Colonic mucosa (tissue), 4 donors: ENCODE measurements at regions not wholly inside any gene's neighbourhood (a gene's known extent, or its start where the extent isn't known, plus 50 kb on each side); places are given as distances from the start of the nearest gene placed in this dataset.
A peak's percentile ranks its signal among the peaks of the same experiment; 100 is the strongest.

ENCODE experiments used
- DNase-seq: peaks from one replicate; pipeline ENCODE4 v3.0.0-alpha.2; 2020
- H3K27ac ChIP-seq: fragments of 200-600 bp; one replicate; pipeline ENCODE4 v1.8.0; 2021
- H3K27me3 ChIP-seq: fragments of 200-600 bp; one replicate; pipeline ENCODE4 v1.8.0; 2021
- H3K36me3 ChIP-seq: fragments of 200-600 bp; one replicate; pipeline ENCODE4 v1.8.0; 2021
- H3K4me1 ChIP-seq: fragments of 200-600 bp; one replicate; pipeline ENCODE4 v1.8.0; 2021; ENCODE audit warnings: mild to moderate bottlenecking
- H3K4me3 ChIP-seq: fragments of 200-600 bp; one replicate; pipeline ENCODE4 v1.8.0; 2021
- H3K9ac ChIP-seq, 2 donors: one replicate each; pipeline ENCODE4 v1.7.0; 2013; ENCODE audit warnings: control low read depth in 2 of 2, low read depth in 2 of 2, low read length in 2 of 2
- H3K9me3 ChIP-seq: fragments of 200-600 bp; one replicate; pipeline ENCODE4 v1.8.0; 2021
- intact Hi-C: fragments of 100-400 bp; cut with DNase I; formaldehyde crosslinking; loops from one replicate; pipeline ENCODE4 v1.14.1; 2022
- TF ChIP-seq, protein P1 (sequence below): fragments of 200-600 bp; IDR thresholded peaks from one replicate; pipeline ENCODE4 v1.8.0; 2022; ENCODE audit warnings: antibody characterized with exemption, mild to moderate bottlenecking
- donor health status: healthy.
- donor health status: DM: no; HTN: no; CAD: no.
- donor health status: DM: no; HTN: no; CAD: no.

DNA sequence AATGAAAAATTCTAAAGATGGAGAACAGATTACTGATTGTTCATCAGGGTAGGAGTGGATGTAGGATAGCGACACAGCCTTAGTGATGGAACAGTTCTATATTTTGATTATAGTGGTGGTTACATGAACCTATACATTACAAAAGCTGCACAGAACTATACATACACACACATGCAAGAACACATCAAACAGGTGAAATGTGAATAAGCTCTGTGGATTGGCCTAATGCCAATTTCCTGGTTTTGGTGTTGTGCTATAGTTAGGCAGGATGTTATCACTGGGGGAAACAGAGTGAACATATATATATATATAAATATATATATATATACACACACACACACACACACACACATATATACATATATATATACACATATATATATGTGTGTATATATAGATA is 76.4 kb upstream of the PIK3CG start:
- H3K27me3 ChIP-seq = no peaks in the 10 kb centered on the region
- no peaks in the 10 kb centered on the region for H3K36me3 ChIP-seq
- H3K9ac ChIP-seq = no peak overlapping the region
- H3K4me1 ChIP-seq = no peaks in the 10 kb centered on the region
- DNase-seq = no peak
- H3K4me3 ChIP-seq = no peak overlapping the region
- intact Hi-C loops = no loop called here
- no peaks in the 10 kb centered on the region for H3K9me3 ChIP-seq
- no peak overlapping the region for H3K27ac ChIP-seq
- TF ChIP-seq, protein P1, sequence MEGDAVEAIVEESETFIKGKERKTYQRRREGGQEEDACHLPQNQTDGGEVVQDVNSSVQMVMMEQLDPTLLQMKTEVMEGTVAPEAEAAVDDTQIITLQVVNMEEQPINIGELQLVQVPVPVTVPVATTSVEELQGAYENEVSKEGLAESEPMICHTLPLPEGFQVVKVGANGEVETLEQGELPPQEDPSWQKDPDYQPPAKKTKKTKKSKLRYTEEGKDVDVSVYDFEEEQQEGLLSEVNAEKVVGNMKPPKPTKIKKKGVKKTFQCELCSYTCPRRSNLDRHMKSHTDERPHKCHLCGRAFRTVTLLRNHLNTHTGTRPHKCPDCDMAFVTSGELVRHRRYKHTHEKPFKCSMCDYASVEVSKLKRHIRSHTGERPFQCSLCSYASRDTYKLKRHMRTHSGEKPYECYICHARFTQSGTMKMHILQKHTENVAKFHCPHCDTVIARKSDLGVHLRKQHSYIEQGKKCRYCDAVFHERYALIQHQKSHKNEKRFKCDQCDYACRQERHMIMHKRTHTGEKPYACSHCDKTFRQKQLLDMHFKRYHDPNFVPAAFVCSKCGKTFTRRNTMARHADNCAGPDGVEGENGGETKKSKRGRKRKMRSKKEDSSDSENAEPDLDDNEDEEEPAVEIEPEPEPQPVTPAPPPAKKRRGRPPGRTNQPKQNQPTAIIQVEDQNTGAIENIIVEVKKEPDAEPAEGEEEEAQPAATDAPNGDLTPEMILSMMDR = no peak

DNA sequence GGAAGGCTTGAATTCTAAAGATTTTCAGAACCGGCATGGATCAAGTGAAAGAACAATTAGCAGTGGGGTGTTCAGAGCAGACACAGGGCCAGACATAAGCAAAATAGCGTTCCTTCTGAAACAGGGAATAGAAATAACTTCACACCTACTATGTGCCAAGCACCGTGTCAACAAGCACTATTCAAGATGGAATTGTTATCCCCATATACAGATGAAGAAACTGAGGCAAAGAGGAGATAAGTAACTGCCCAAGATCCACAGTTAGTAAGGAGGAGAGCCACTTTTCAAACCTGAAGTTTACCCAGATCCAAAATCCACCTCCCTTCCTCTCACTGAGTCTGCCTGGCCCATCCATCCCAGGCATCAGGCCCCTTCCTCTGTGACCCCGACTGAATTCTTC is 73.6 kb upstream of the PIK3CG start:
- intact Hi-C loops = no loop called here
- no peak overlapping the region for H3K4me3 ChIP-seq
- no peak for DNase-seq
- H3K27ac ChIP-seq = no peak overlapping the region
- TF ChIP-seq, protein P1 = no peak
- H3K9ac ChIP-seq = no peak overlapping the region
- H3K36me3 ChIP-seq = no peaks in the 10 kb centered on the region
- H3K9me3 ChIP-seq = no peaks in the 10 kb centered on the region
- no peaks in the 10 kb centered on the region for H3K27me3 ChIP-seq
- no peaks in the 10 kb centered on the region for H3K4me1 ChIP-seq

DNA sequence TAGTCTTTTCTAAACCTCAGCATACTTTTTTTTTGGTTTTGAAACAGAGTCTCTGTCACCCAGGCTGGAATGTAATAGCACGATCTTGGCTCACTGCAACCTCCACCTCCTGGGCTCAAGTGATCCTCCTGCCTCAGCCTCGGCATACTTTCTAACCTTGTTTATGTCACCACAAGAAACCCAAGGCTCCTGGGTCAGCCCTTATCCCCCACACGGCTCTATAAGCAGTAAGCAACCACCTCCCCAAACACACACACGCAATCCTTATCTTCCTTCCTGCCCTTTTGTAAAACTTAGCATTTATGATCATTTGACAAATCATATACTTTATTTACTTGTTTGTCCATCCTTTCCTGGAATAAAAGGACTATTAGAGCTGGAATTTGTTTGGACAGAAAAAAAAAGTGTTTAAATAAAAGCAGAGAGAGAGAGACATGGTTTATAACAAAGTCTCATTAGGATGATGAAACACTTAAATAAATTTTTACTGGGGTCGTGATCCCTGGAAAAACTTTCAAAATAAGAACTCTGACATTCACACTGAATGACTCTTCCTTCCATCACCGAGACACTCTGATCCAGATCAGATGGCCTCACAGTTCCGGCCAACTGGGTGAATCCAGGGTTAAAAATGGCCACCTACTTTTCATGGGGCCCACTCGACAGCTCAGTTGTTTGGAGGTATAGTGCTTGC is 72.7 kb upstream of the PIK3CG start:
- Histone ChIP-seq H3K27ac (no peak overlapping the region), H3K4me3 (no peak overlapping the region), H3K36me3 (no peaks in the 10 kb centered on the region), H3K9ac (no peak overlapping the region), H3K27me3 (no peaks in the 10 kb centered on the region), H3K4me1 (no peaks in the 10 kb centered on the region), H3K9me3 (no peaks in the 10 kb centered on the region)
- DNase-seq = no peak
- TF ChIP-seq, protein P1 = no peak
- intact Hi-C loops = loop anchor here (2.0 kb wide), 1 partner anchor 356 kb away; no protein-coding TSS in a partner anchor

DNA sequence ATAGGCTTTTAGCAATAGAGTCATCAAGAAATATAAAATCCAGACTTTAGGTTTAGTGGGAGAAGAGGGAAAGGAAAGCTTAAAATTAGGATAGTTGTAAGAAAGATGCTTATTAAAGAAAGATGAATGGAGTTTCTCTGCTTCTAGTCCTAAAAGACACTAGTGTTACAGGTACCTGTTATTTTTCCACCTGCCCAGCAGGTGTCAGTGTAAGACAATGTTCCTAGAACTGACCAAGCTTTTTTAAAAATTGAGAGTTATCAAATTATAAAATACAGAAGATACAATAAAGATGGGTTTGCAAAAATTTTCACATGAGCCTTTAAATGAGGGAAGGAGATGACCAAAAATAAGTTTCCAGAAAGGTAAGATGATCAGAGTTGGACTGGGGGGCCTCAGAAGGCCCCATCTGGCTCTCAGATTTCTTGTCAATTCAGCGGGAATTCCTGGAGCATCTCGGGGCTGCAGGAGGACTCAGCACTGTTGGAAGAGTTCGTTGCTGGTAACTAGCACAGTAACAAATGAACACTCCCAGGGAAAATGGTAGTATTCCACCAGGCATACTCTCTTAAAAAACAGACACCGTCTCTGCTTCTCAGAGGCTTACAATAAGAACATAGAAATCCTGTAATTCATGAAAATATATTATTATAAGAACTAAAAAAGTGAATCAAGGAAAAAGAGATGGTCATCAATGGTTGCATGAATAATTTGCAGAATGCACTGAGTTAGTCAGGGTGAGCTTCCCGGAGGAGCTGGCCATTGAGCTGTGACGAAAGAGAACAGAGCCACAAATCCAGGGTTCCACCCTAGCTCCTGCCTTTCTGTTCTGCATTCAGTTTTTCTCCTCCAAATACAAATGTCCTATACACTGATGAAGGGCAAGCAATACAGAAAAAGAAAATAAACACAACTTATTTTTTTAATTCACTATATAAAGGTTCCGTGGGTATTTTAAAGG is 71.8 kb upstream of the PIK3CG start:
- H3K4me1 ChIP-seq = no peaks in the 10 kb centered on the region
- TF ChIP-seq, protein P1 = peak; percentile 64
- no peak overlapping the region for H3K27ac ChIP-seq
- no peak overlapping the region for H3K4me3 ChIP-seq
- intact Hi-C loops = loop anchor here (2.0 kb wide), 1 partner anchor 356 kb away; no protein-coding TSS in a partner anchor
- no peaks in the 10 kb centered on the region for H3K36me3 ChIP-seq
- DNase-seq = no peak
- no peak overlapping the region for H3K9ac ChIP-seq
- H3K9me3 ChIP-seq = no peaks in the 10 kb centered on the region
- H3K27me3 ChIP-seq = no peaks in the 10 kb centered on the region

DNA sequence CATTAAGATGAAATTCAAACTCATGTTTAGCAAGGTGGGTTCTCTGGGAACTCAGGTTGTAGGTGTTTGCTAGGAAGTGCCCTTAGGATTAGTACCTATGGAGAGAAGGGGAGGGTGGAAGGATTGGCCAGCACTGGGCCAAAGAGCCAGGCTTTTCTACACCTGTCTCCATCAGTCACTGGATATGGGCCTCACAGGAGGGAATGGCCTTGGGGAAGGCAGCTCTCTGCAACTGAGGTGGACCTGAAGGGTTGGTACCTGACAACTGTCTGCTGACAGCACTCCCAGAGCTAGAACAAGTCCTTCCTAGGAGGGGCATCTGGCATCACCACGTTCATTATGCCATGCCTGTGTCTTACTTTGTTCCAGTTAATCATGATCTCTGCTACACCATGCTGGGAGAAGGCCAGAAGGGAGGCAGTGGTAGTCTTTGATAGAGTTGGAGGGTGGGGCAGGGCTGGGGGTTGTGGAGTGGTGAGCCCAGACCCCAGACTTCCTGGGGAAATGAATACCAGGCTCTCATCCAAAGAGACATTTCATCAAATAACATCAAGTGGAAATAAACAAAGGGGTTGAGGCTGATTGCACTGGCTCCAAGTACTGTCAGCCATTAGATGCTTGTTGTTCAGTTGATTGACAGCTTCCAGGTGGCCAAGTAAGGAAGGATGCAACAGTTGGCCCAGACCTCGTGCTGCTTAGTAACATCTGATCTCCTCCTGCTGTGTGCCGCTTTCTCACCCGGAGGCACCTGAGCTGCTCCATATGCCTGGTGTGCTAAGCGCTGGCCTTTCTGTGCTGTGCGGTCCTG is 70.6 kb upstream of the PIK3CG start:
- no peak for DNase-seq
- intact Hi-C loops = no loop called here

More for the DNA sequence above, 70.6 kb upstream of the PIK3CG start:
- Histone ChIP-seq H3K27me3 (no peaks in the 10 kb centered on the region), H3K4me1 (no peaks in the 10 kb centered on the region), H3K9me3 (no peaks in the 10 kb centered on the region), H3K36me3 (no peaks in the 10 kb centered on the region), H3K27ac (no peak overlapping the region), H3K9ac (no peak overlapping the region), H3K4me3 (no peak overlapping the region)
- TF ChIP-seq, protein P1 = no peak
